ENCODE measurements at regions not wholly inside any gene's neighbourhood (a gene's known extent, or its start where the extent isn't known, plus 50 kb on each side); places are given as distances from the start of the nearest gene placed in this dataset.
"Not testable (repeated sequence)": the region's sequence is repeated elsewhere in the genome, so short reads cannot be mapped to it uniquely, and the experiment has no call there.

DNA sequence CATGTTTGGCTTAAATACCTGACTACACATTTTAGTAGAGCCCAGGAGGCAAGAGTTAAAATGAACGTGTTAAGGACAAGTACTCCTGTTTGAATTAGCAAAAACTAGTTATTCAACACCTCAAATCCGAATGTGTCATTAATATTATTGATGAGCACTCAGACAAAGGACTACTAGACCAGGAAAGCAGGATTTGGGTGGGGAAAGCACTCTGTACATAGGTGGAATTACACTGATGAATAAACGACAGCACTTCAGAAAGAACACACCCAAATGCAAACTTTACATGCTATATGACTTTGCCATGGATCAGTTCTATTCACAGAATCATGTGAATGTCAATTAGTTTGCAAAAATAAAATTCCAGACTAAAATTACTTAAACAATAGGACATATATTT lies 95.1 kb upstream of the CAV2 start:
- Histone ChIP-seq H3K36me3 (no peaks in the 10 kb centered on the region), H3K4me3 (no peak overlapping the region), H3K27me3 (no peaks in the 10 kb centered on the region), H3K27ac (no peak overlapping the region), H3K9me3 (no peaks in the 10 kb centered on the region), H3K4me1 (peaks cover 0 to 7% of the 10 kb centered on the region in 2 donors)
- DNase-seq, result no peak
- TF ChIP-seq, protein P1, sequence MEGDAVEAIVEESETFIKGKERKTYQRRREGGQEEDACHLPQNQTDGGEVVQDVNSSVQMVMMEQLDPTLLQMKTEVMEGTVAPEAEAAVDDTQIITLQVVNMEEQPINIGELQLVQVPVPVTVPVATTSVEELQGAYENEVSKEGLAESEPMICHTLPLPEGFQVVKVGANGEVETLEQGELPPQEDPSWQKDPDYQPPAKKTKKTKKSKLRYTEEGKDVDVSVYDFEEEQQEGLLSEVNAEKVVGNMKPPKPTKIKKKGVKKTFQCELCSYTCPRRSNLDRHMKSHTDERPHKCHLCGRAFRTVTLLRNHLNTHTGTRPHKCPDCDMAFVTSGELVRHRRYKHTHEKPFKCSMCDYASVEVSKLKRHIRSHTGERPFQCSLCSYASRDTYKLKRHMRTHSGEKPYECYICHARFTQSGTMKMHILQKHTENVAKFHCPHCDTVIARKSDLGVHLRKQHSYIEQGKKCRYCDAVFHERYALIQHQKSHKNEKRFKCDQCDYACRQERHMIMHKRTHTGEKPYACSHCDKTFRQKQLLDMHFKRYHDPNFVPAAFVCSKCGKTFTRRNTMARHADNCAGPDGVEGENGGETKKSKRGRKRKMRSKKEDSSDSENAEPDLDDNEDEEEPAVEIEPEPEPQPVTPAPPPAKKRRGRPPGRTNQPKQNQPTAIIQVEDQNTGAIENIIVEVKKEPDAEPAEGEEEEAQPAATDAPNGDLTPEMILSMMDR (IDR thresholded peaks at IDR 0.05), result no peak
- TF ChIP-seq POLR2A (IDR thresholded peaks at IDR 0.05), result no peak
- intact Hi-C loops (cut with DNase I; ENCODE audit: low total_unique reads), result no loop called here

DNA sequence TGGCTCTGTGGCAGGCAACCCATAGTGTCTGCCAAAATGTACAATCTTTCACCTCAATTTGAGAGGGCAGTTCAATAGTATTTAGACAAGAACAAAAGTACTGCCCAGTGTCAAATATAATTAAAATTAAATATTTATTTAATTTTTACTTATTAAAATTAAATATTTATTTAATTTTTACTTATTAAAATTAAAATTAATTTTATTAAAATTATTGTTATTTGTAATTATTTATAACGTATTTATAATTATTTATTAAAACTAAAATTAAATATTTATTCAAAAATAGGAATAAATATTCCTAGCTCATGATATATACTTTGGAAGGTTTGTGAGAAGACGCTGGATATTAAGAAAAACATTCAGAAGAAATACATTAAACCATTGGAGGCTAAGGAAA lies 93.7 kb upstream of the CAV2 start:
- no peaks in the 10 kb centered on the region for H3K27me3 ChIP-seq
- H3K4me3 ChIP-seq, result no peak overlapping the region
- TF ChIP-seq POLR2A (IDR thresholded peaks at IDR 0.05), result no peak
- TF ChIP-seq, protein P1 (IDR thresholded peaks at IDR 0.05), result no peak
- H3K4me1 ChIP-seq, result peaks cover 0 to 7% of the 10 kb centered on the region in 2 donors
- H3K27ac ChIP-seq, result no peak overlapping the region
- intact Hi-C loops (cut with DNase I; ENCODE audit: low total_unique reads), result no loop called here
- no peak for DNase-seq
- H3K9me3 ChIP-seq, result no peaks in the 10 kb centered on the region
- no peaks in the 10 kb centered on the region for H3K36me3 ChIP-seq

DNA sequence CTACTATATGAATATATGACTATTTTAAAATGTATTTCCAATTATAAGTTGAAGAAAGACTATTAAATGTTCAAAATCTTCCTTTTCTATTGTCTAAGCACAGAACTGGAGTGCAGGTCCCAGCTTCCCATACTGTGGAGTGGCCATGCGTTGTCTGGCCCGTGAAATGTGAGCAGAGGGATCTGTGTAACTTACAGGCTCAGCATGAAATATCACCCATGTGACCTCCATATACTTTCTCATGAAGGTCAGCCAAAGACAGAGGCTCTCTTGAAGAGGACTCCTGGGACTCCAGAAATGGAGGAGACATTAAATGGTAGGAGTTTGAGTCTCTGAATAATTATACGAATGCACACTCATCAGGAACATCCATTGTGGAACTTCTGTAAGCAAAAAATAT lies 92.4 kb upstream of the CAV2 start:
- intact Hi-C loops (cut with DNase I; ENCODE audit: low total_unique reads), result no loop called here
- no peak overlapping the region for H3K27ac ChIP-seq
- DNase-seq, result no peak
- H3K9me3 ChIP-seq, result no peaks in the 10 kb centered on the region
- no peaks in the 10 kb centered on the region for H3K27me3 ChIP-seq
- TF ChIP-seq, protein P1 (IDR thresholded peaks at IDR 0.05), result no peak
- no peak for TF ChIP-seq POLR2A (IDR thresholded peaks at IDR 0.05)
- peaks cover 0 to 7% of the 10 kb centered on the region in 2 donors for H3K4me1 ChIP-seq
- H3K4me3 ChIP-seq, result no peak overlapping the region
- H3K36me3 ChIP-seq, result no peaks in the 10 kb centered on the region

DNA sequence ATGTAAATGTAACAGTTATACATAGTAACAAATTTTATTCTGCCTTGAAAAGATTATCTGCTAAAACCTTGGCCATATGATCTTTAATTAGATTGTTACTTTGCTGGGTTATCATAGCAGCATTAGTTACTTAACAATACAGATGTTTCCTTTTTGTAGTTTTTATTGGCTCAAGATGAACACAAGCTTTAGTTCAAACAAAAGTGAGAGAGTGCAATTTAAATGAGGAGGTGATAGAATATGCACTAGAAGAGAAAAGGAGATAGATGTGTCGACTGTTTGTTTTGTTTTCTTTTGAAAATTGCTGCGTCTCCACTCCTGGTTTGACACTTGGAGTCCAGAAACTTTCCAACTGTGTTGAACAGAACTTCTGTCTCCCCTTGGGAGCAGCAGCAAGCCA lies 91.4 kb upstream of the CAV2 start:
- intact Hi-C loops (cut with DNase I; ENCODE audit: low total_unique reads), result no loop called here
- no peak for DNase-seq
- H3K27me3 ChIP-seq, result no peaks in the 10 kb centered on the region
- peaks cover 0 to 7% of the 10 kb centered on the region in 2 donors for H3K4me1 ChIP-seq
- no peaks in the 10 kb centered on the region for H3K9me3 ChIP-seq
- H3K27ac ChIP-seq, result no peak overlapping the region
- TF ChIP-seq POLR2A (IDR thresholded peaks at IDR 0.05), result no peak
- TF ChIP-seq, protein P1 (IDR thresholded peaks at IDR 0.05), result no peak
- no peaks in the 10 kb centered on the region for H3K36me3 ChIP-seq
- H3K4me3 ChIP-seq, result no peak overlapping the region

DNA sequence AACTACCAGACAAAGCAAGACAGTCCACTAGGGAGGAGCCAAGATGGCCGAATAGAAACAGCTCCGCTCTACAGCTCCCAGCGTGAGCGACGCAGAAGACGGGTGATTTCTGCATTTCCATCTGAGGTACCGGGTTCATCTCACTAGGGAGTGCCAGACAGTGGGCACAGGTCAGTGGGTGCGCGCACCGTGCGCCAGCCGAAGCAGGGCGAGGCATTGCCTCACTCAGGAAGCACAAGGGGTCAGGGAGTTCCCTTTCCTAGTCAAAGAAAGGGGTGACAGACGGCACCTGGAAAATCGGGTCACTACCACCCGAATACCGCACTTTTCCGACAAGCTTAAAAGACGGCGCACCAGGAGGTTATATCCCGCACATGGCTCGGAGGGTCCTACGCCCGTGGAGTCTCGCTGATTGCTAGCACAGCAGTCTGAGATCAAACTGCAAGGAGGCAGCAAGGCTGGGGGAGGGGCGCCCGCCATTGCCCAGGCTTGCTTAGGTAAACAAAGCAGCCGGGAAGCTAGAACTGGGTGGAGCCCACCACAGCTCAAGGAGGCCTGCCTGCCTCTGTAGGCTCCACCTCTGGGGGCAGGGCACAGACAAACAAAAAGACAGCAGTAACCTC lies 90.6 kb upstream of the CAV2 start:
- H3K27me3 ChIP-seq; H3K27ac ChIP-seq; H3K4me3 ChIP-seq; H3K36me3 ChIP-seq; intact Hi-C loops (cut with DNase I; ENCODE audit: low total_unique reads); H3K4me1 ChIP-seq; H3K9me3 ChIP-seq; DNase-seq: not testable (repeated sequence)

DNA sequence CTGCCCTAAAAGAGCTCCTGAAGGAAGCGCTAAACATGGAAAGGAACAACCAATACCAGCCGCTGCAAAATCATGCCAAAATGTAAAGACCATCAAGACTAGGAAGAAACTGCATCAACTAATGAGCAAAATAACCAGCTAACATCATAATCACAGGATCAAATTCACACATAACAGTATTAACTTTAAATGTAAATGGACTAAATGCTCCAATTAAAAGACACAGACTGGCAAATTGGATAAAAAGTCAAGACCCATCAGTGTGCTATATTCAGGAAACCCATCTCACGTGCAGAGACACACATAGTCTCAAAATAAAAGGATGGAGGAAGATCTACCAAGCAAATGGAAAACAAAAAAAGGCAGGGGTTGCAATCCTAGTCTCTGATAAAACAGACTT lies 88.8 kb upstream of the CAV2 start:
- H3K9me3 ChIP-seq; H3K27me3 ChIP-seq; intact Hi-C loops (cut with DNase I; ENCODE audit: low total_unique reads); H3K4me3 ChIP-seq; H3K27ac ChIP-seq; H3K4me1 ChIP-seq; H3K36me3 ChIP-seq; DNase-seq: not testable (repeated sequence)

All from uterus (tissue), 3 donors.